ENCODE measurements at regions not wholly inside any gene's neighbourhood (a gene's known extent, or its start where the extent isn't known, plus 50 kb on each side); places are given as distances from the start of the nearest gene placed in this dataset.

- H3K4me2 ChIP-seq (ENCODE audit: insufficient read depth, low read length): no peak overlapping the region
- no peak overlapping the region for H3K4me3 ChIP-seq
- H3K4me1 ChIP-seq (replicated peaks in 1 of 2; ENCODE audit: control insufficient read depth in 2 of 2, insufficient read depth in 2 of 2, low read length in 2 of 2): no peaks in the 10 kb centered on the region
- TF ChIP-seq BCL6 (CRISPR knock-in tag; IDR thresholded peaks at IDR 0.05): no peak
- TF ChIP-seq, protein P1, sequence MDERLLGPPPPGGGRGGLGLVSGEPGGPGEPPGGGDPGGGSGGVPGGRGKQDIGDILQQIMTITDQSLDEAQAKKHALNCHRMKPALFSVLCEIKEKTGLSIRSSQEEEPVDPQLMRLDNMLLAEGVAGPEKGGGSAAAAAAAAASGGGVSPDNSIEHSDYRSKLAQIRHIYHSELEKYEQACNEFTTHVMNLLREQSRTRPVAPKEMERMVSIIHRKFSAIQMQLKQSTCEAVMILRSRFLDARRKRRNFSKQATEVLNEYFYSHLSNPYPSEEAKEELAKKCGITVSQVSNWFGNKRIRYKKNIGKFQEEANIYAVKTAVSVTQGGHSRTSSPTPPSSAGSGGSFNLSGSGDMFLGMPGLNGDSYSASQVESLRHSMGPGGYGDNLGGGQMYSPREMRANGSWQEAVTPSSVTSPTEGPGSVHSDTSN (CRISPR knock-in tag; IDR thresholded peaks at IDR 0.05; ENCODE audit: low read depth): no peak
- TF ChIP-seq, protein P1 (tag; conservative IDR thresholded peaks at IDR 0.05; ENCODE audit: low read depth): no peak
- no peak for TF ChIP-seq ZBTB5 (IDR thresholded peaks at IDR 0.05)
- TF ChIP-seq RBM17 (IDR thresholded peaks at IDR 0.05; ENCODE audit: borderline replicate concordance, low read depth, low read length): no peak
- TF ChIP-seq, protein P2, sequence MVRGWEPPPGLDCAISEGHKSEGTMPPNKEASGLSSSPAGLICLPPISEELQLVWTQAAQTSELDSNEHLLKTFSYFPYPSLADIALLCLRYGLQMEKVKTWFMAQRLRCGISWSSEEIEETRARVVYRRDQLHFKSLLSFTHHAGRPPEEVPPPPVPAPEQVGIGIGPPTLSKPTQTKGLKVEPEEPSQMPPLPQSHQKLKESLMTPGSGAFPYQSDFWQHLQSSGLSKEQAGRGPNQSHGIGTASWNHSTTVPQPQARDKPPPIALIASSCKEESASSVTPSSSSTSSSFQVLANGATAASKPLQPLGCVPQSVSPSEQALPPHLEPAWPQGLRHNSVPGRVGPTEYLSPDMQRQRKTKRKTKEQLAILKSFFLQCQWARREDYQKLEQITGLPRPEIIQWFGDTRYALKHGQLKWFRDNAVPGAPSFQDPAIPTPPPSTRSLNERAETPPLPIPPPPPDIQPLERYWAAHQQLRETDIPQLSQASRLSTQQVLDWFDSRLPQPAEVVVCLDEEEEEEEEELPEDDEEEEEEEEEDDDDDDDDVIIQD (CRISPR knock-in tag; IDR thresholded peaks at IDR 0.05): no peak
- TF ChIP-seq HOXB6 (CRISPR knock-in tag; IDR thresholded peaks at IDR 0.05; ENCODE audit: borderline replicate concordance): no peak
- no peak for TF ChIP-seq HIVEP1 (CRISPR knock-in tag; IDR thresholded peaks at IDR 0.05)
- TF ChIP-seq CBX2 (IDR thresholded peaks at IDR 0.05; ENCODE audit: insufficient read depth, low read length, poor library complexity, severe bottlenecking): no peak
- TF ChIP-seq FOXJ2 (tag; IDR thresholded peaks at IDR 0.05): no peak
- TF ChIP-seq CHD2 (IDR thresholded peaks at IDR 0.05; ENCODE audit: low read depth, low read length): no peak
- TF ChIP-seq PYGO2 (tag; IDR thresholded peaks at IDR 0.05): no peak
- intact Hi-C loops (cut with micrococcal nuclease) (no loop called here), in situ Hi-C loops (cut with MboI) (no loop called here)
- no peaks in the 10 kb centered on the region for H3K79me2 ChIP-seq (ENCODE audit: control insufficient read depth, insufficient read depth, low read length)
- no peak overlapping the region for H3K27ac ChIP-seq (ENCODE audit: extremely low read depth, low read depth, low read length)
- no peaks in the 10 kb centered on the region for H3K9me3 ChIP-seq (replicated peaks; ENCODE audit: control insufficient read depth, insufficient read depth, low read depth, low read length)
- H2AFZ ChIP-seq (ENCODE audit: low read depth, low read length): no peak overlapping the region
- no peak for DNase-seq (ENCODE audit: extremely low read depth in 1 of 4, low spot score in 3 of 4)
- ChIA-PET CTCF (ENCODE audit: low intra/inter-chr PET ratio) (no interaction called here), POLR2A (no interaction called here)
- no peaks in the 10 kb centered on the region for H3K27me3 ChIP-seq (ENCODE audit: control insufficient read depth in 2 of 2, insufficient read depth in 2 of 2, low read length in 2 of 2)
- no peaks in the 10 kb centered on the region for H3K9me1 ChIP-seq (ENCODE audit: control insufficient read depth, insufficient read depth, low read length)
- no peaks in the 10 kb centered on the region for H4K20me1 ChIP-seq (replicated peaks; ENCODE audit: control insufficient read depth, insufficient read depth, low read length)
- no peak for FAIRE-seq
- no peaks in the 10 kb centered on the region for H3K36me3 ChIP-seq (ENCODE audit: control insufficient read depth, insufficient read depth, low read length)
- ATAC-seq: no peak
- no TSS peak for BruUV-seq (replicated peaks)
- no peak overlapping the region for H3K9ac ChIP-seq (ENCODE audit: insufficient read depth in 1 of 2, low read depth in 2 of 2, low read length in 2 of 2)
Measured at GRCh38 chr6:18897350-18897749, 510.2 kb downstream of the RNF144B start.
